HG02943 (cell line): ENCODE measurements at regions not wholly inside any gene's neighbourhood (a gene's known extent, or its start where the extent isn't known, plus 50 kb on each side); places are given as distances from the start of the nearest gene placed in this dataset.

Experiments
- ATAC-seq: cut with Tn5 transposase; IDR thresholded peaks from one replicate; pipeline ENCODE4 v1.9.1; 2021; ENCODE audit warnings: mild to moderate bottlenecking, low read depth, moderate library complexity; ENCODE audit not compliant: unreplicated experiment

DNA sequence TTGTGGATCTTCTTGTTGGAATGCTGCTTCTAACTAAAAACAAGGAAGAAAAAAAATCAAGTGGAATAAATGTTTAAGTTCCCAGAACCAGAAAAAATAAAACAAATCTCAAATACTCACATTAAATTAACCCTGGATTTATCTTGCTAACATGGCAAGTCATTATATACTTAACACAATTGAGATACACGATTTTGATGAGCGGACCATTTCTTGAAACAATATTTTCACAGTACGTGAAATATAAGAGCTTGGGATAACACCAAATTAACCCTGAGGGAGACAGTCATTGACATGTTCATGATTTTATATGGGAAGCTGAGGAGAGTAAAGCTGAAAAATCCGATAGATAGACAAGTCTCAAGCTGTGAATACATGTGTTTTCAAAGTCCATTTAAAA lies 128.6 kb downstream of the PTCSC3 start:
- ATAC-seq = no peak

- no peak for ATAC-seq
These were observed 140.8 kb downstream of the PTCSC3 start for GRCh38 chr14:36035675-36036074.

DNA sequence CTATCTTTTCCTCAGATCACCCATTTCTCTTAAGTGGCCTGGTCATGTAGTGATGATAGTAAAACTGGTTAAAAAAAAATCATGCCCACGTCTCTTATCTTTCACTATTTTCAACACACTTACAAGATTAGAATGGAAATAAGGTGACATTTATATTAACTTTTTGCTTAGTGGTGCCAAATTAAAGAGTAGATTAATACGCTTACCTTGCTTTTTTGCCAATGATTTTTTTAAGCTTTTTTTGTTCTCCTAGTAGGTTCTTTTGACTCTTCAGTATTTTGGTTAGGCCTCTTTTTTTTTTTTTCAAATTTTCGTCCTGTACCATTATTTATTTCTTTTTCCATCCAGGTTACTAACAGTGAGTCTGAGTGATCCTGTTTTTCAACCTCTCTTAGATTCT lies 147.9 kb downstream of the PTCSC3 start:
- ATAC-seq = no peak

GRCh38 chr14:36028218-36028617 lies 148.3 kb downstream of the PTCSC3 start:
- ATAC-seq = no peak

- no peak for ATAC-seq
These were observed 149.2 kb downstream of the PTCSC3 start for GRCh38 chr14:36027354-36027753.

DNA sequence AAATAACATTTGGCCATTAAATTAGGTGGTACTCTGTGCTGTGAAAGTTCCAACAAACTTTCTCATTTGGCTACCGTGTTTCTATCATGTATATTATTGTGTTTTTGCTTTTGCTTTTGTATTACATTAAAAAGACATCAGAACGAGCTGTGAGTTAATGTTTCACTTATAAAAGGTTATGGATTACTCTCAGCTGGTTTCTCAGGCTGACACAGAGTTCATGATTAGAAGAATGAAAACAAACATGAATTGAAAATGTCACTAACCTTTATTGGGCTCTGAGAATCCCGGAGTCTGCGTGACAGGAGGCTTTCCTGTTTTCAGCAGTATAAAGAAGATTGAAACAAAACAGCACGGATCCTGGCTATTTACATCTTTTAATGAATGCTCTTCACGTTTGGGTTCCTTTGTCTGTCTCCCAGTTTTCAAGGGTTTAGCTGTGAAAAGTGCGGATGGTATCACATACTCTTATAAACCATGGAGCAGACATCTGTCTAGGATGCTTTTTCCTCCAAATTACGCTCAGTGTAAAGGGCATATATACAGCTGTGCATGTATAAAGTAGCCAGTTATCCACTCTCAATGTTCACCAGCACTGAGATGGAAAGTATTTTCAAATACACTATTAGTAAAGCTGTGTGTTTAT lies 153.6 kb downstream of the PTCSC3 start:
- ATAC-seq = no peak

DNA sequence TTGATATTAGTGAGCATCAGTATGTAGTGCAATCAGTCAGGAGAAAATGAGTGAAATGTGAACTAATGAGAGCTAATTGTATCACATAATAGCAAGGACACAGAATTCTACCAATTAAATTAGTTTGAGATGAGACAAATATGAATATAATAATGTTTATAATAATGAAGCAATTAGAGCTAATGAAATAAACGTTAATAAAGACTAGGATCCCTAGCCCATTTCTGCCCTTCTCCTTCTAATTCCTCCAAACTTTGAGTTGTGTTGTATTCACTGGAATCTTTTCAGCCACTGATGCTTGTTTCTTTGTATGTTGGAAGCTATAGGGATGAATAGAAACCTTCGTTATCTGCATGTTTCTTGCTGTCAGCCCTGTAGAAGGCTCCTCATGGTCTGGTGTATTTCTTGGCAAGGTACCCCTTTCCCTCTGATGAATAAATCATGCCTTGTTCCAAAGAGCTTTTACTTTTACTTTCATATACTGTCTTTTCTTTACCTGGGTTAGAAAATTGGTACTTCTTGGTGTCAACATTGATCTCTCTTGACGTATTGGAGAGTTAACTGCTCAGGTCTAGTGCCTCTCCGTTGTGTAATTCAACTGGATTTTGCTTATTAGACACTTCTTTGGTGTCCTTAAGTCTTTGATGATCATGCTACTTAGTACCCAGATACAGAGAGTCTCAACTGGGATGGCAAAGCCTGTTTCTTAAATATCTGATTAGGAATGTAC lies 154.8 kb downstream of the PTCSC3 start:
- ATAC-seq = no peak

- ATAC-seq = no peak
These were observed 155.5 kb downstream of the PTCSC3 start for GRCh38 chr14:36021030-36021422.

- ATAC-seq = no peak
These were observed 156.1 kb downstream of the PTCSC3 start for GRCh38 chr14:36020120-36021029.

GRCh38 chr14:36019126-36019525 lies 157.4 kb downstream of the PTCSC3 start:
- ATAC-seq = no peak

- ATAC-seq = no peak
These were observed 162.3 kb downstream of the PTCSC3 start for GRCh38 chr14:36014236-36014635.

DNA sequence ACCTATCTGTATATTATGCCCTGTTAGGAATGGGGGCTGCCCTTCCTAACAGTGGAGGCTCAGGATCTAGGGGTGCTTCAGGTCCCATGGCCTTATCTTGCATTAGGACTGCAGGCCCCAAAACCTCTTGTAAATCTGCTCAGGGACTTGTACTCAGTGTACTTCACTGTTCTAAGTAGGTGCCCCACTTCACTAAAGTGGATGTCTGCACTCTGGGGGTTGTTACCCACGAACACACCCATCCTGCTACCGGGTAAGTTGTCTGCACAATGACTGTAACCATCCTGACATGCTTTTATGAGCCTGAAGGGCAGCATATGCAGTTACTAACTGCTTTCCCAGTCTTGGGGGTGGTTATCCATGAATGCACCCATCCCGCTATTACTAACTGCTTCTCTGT lies 163.0 kb downstream of the PTCSC3 start:
- no peak for ATAC-seq

DNA sequence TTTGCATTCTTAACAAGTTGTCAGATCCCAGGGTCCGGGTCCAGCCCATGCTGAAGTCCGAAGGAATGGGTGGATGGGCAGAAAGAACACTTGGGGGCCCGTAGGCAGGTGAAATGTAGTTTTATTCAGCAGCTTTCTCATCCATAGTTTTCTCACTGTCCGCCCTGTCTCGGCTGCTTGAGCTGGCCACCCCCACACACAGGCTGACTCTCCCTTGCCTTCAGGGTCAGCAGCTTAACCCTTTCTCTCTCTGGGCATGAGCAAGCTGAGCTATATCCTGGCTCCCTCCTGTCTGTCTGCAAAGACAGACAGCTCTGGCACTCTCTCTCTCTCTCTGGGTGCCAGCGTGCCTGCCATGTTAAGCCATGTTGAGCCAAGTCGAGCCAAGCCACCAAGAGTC lies 163.9 kb downstream of the PTCSC3 start:
- no peak for ATAC-seq

DNA sequence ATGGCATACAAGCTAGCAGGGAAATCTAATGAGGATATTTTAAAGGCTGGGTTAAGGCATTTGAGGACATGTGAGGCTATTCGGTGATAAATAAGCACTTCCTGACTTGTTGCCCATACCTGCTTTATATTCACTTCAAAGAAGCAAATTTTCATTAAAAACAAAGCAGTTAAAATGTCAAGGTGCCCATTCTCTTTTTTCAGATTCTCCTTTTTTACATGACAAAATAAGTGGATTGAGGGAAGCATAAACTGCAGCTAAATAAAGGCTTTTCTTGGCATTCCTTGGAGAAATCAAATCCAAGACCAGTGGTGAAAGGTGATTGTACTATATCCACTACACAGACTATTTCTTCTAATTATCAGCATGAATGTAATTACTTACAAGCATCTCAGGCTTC lies 166.9 kb downstream of the PTCSC3 start:
- no peak for ATAC-seq

- ATAC-seq = no peak
These were observed 169.9 kb downstream of the PTCSC3 start for GRCh38 chr14:36006623-36007022.

DNA sequence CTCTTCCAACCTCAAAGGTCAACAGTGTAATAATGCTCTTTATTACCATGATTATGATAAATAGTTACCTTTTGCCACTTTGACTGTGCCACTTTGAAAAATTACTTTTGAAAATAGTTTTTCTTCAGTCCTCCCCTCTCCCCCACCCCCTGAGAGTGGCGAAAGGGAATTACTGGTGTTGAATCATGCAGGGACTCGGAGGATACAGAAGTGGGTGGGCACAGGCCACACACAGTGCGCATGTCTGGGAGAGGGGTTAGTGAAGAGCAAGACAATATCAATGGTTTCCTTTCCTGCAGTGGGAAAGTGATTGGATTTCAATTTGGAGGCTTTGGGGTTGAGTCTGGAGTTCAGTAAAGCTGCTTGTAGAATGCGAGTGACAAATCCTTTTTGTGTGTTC lies 170.9 kb downstream of the PTCSC3 start:
- ATAC-seq = no peak

DNA sequence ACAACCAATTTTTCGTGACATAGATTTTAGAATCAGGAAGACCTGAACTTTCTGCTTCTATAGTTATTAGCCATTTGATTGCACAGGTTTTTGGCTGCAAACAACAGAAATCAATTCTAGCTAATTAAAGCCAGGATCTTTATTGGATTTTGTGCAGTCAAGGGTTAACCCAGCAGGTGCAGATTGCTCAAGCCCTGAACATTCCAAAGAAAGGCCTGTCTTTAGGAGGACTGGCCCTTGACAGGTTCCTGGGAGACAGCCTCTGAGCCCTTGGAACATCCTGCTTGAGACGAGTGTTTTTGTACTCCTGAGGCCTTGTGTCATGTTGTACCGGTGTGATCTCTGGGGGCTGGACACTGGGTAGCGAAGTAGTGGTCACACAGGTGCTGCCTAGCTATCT lies 174.6 kb downstream of the PTCSC3 start:
- ATAC-seq = no peak

DNA sequence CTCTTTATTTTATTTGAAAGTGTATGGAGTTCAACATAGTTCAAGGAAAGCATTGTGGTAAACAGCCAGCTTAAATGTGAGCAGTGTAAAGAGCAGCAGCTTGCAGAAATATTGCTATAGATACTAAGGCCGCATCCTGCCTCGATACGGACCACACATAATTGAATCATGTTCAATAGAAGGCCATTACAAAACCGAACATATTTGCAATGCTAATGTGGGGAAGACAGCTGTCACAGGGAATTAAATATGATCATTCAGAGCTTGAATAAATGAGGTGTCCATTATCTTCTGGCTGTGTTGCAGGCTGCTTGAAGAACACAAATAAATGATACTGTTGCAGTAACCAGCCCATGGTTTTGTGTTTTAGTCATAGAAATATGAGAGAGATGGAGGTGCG lies 173.2 kb downstream of the BRMS1L start:
- ATAC-seq = no peak

DNA sequence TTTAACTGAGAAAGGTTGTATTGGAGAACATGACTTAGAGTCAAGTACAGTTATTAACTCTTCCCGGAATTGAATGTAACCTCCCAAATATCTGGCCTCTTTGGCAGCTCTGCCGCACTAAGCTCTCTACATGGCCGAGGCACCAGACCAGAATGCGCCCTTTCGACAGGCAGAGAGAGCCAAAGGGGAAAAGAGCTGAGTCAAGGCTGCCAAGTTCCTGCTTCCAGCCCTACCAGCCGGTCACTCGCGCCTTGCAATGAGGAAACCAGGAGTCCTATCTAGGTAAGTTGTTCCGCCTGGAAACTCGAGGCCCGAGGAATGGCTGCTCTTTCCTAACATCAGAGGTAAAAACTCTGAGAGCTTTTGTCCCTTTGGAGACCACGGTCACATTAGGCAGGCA lies 172.2 kb downstream of the BRMS1L start:
- no peak for ATAC-seq

DNA sequence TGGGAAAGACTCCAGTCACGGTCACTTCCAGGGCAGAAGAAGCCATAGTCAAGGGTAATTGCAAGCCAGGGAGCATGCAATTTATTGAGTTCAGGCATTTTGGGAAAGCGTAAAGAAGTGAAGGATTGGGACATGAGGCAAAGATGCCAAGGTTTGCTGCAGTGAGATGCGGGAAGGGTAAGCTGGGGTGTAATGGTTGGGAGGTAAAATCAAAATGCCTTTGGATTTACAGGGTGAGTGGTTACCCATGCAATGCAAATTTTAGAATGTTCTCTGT lies 167.5 kb downstream of the BRMS1L start:
- ATAC-seq = no peak

DNA sequence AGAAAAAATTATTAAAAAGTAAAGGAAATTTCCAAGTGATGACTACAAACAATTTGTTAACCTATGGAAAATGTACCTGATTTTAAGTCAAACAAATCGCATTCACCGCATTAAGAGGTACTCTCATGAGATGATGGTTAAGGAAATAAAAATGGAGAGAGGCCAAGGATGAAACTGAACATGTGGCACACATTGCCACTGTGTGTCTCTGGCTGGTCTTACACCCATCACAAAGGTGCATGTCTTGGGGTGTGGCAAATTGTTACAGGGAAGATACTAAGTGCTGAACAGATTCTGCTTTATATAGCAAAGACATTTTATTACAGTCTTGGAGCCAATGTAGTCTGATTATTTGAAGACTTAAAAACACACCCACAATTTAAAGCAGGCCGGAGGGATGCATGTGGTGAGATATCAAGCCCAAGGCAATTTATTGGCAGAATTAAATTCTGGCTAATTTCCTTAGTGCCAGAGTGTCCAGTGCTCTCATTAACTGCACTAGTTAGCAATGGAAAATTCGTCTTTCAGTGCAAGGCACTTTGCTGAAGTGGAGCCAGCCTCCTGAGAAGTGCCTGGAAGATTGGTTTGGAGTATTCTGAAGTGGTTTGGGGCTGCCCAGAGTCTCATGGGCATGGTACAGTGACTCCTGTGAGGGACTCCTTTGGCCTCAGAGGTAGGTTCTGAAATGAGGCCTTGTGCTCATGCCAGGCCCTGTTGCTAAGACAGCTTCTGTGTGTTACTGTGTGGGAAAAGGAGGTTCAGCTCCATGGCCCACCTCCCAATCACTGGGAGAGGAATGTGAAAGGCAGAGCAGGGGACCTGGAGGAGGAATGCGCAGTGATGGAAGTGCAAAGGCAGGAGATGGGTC lies 166.9 kb downstream of the BRMS1L start:
- ATAC-seq = no peak
